ENCODE measurements at regions not wholly inside any gene's neighbourhood (a gene's known extent, or its start where the extent isn't known, plus 50 kb on each side); places are given as distances from the start of the nearest gene placed in this dataset.

DNA sequence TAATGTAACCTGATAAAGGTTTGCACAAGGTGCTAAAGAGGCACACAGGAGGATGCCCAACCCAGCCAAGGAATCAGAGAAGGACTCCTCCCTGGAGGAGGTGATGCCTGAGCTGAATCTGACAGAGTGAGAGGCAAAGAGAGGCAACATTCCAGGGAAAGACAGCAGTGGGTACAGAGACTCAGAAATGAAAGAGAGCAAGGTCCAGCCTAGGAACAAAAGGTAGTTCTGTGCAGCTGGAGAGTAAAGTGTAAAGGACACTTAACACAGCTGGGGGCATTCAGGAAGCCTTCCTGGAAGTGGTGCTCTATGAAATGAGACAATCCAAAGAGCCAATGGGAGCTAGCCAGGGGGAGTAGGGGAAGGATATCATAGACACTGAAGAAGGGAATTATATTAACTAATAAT, 181.0 kb upstream of the GLI2 start (continued):
- TF ChIP-seq ZNF12 (CRISPR knock-in tag; IDR thresholded peaks at IDR 0.05): peak; percentile 42; the same call in 1 of the 2 replicates
- no peak for TF ChIP-seq NFATC3 (CRISPR knock-in tag; IDR thresholded peaks at IDR 0.05)
- TF ChIP-seq, protein P1, sequence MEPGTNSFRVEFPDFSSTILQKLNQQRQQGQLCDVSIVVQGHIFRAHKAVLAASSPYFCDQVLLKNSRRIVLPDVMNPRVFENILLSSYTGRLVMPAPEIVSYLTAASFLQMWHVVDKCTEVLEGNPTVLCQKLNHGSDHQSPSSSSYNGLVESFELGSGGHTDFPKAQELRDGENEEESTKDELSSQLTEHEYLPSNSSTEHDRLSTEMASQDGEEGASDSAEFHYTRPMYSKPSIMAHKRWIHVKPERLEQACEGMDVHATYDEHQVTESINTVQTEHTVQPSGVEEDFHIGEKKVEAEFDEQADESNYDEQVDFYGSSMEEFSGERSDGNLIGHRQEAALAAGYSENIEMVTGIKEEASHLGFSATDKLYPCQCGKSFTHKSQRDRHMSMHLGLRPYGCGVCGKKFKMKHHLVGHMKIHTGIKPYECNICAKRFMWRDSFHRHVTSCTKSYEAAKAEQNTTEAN (CRISPR knock-in tag; conservative IDR thresholded peaks at IDR 0.05): no peak
- 0 out of 2 replicates have a peak, but pooled peaks have one; percentile 64 for TF ChIP-seq AKAP8 (CRISPR knock-in tag; IDR thresholded peaks at IDR 0.05)
- TF ChIP-seq THRA (CRISPR knock-in tag; IDR thresholded peaks at IDR 0.05; ENCODE audit: borderline replicate concordance): peak; percentile 65; the same call in 1 of the 2 replicates
- TF ChIP-seq ZNF292 (CRISPR knock-in tag; IDR thresholded peaks at IDR 0.05; ENCODE audit: borderline replicate concordance, low read depth): peak; percentile 59; the same call in 1 of the 2 replicates
- TF ChIP-seq POGZ (CRISPR knock-in tag; IDR thresholded peaks at IDR 0.05): 0 out of 2 replicates have a peak, but pooled peaks have one; percentile 33
- TF ChIP-seq ZNF576 (CRISPR knock-in tag; IDR thresholded peaks at IDR 0.05): no peak
- 0 out of 2 replicates have a peak, but pooled peaks have one; percentile 50 for TF ChIP-seq ZNF124 (CRISPR knock-in tag; IDR thresholded peaks at IDR 0.05)
- TF ChIP-seq ZBTB38 (CRISPR knock-in tag; IDR thresholded peaks at IDR 0.05): peak; percentile 26; the same call in 1 of the 2 replicates
- peak; percentile 77 for TF ChIP-seq PHF21A (CRISPR knock-in tag; IDR thresholded peaks at IDR 0.05)
- TF ChIP-seq HOXA3 (CRISPR knock-in tag; IDR thresholded peaks at IDR 0.05): peak; percentile 61
- no peak for TF ChIP-seq ZNF761 (CRISPR knock-in tag; conservative IDR thresholded peaks at IDR 0.05)
- TF ChIP-seq ARNTL (CRISPR knock-in tag; IDR thresholded peaks at IDR 0.05): peak; percentile 58; the same call in 1 of the 2 replicates
- no peak for TF ChIP-seq ZNF18 (CRISPR knock-in tag; IDR thresholded peaks at IDR 0.05; ENCODE audit: insufficient replicate concordance)
- no peak for TF ChIP-seq LBX2 (CRISPR knock-in tag; IDR thresholded peaks at IDR 0.05; ENCODE audit: borderline replicate concordance)
- peak; percentile 62 for TF ChIP-seq FOXA3 (CRISPR knock-in tag; IDR thresholded peaks at IDR 0.05)
- TF ChIP-seq ZNF746 (CRISPR knock-in tag; IDR thresholded peaks at IDR 0.05): no peak
- no peak for TF ChIP-seq ZBTB37 (CRISPR knock-in tag; IDR thresholded peaks at IDR 0.05)
- peak; percentile 60 for TF ChIP-seq MIER2 (CRISPR knock-in tag; IDR thresholded peaks at IDR 0.05)
